GM12865 (cell line): ENCODE measurements at regions not wholly inside any gene's neighbourhood (a gene's known extent, or its start where the extent isn't known, plus 50 kb on each side); places are given as distances from the start of the nearest gene placed in this dataset.

Experiments used
- DNase-seq: peaks from one replicate; pipeline ENCODE4 v3.0.0; 2010; ENCODE audit warnings: low read depth
- H3K4me3 ChIP-seq: 2 replicates; pipeline ENCODE4 v1.5.1; 2011; ENCODE audit warnings: mild to moderate bottlenecking, low read depth, low read length, control low read depth
- TF ChIP-seq, protein P1 (sequence below): IDR thresholded peaks from 2 replicates; pipeline ENCODE4 v1.5.1; 2011; ENCODE audit warnings: low read length, control low read depth, low read depth, inconsistent platforms; ENCODE audit not compliant: insufficient read depth; ENCODE audit errors: missing control alignments

DNA sequence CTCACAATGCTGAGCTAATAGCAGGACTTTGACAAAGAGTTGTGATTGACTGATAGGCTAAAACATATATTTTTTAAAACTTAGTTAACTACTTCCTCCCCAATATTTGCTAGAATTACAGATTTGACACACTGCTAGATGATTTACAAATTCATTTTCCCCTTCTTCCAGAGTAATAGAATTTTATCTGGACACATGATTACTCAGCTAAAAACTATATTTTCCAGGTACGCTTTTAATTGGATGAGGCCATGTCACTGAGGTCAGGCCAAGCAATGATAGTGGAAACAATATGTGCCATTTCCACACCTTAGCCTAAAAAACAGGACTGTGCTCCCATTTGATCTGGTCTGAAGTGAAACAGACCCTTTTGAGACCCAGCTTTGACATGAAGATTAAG lies 193.3 kb upstream of the PGRMC2 start:
- TF ChIP-seq, protein P1, sequence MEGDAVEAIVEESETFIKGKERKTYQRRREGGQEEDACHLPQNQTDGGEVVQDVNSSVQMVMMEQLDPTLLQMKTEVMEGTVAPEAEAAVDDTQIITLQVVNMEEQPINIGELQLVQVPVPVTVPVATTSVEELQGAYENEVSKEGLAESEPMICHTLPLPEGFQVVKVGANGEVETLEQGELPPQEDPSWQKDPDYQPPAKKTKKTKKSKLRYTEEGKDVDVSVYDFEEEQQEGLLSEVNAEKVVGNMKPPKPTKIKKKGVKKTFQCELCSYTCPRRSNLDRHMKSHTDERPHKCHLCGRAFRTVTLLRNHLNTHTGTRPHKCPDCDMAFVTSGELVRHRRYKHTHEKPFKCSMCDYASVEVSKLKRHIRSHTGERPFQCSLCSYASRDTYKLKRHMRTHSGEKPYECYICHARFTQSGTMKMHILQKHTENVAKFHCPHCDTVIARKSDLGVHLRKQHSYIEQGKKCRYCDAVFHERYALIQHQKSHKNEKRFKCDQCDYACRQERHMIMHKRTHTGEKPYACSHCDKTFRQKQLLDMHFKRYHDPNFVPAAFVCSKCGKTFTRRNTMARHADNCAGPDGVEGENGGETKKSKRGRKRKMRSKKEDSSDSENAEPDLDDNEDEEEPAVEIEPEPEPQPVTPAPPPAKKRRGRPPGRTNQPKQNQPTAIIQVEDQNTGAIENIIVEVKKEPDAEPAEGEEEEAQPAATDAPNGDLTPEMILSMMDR, result no peak
- DNase-seq, result no peak
- no peak overlapping the region for H3K4me3 ChIP-seq

DNA sequence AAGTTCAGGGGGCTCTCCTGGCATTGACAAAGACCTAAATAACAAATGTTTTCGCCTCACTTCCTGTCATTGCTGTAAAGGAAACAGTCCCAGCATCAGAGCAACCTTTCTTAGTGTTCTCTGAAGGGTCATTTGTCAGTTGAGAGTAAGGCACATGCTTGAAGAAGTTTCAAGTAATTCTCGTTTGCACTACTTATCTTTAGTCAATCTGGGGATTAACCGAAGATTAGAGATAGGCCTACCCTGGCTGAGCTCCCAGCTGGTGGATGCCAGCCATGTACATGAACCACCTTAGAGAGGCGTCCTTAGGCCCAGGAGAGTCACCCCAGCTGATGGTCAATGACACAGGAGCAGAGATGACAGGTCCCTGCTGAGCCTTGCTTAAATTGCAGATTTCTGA lies 189.9 kb upstream of the PGRMC2 start:
- no peak overlapping the region for H3K4me3 ChIP-seq
- TF ChIP-seq, protein P1, result no peak
- no peak for DNase-seq

DNA sequence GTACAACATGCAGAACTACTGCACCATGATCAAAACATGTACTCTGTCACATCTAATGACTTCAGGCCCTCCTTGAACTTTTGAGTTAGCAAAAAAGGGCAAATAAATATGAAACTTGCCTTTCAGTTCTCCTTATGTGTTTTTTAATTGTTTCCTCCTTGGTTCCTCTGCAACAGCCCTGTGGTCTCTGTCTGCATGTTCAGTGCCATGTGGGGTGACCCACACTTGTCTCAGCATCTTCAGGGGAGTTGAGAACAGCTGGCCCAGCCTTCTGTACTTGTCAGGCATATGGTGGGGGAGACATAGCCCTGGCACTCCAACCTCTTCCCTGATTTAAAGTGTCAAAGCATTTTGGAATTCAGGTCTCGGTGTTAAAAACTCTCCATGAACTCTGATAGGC lies 188.0 kb upstream of the PGRMC2 start:
- TF ChIP-seq, protein P1, result no peak
- no peak overlapping the region for H3K4me3 ChIP-seq
- no peak for DNase-seq

DNA sequence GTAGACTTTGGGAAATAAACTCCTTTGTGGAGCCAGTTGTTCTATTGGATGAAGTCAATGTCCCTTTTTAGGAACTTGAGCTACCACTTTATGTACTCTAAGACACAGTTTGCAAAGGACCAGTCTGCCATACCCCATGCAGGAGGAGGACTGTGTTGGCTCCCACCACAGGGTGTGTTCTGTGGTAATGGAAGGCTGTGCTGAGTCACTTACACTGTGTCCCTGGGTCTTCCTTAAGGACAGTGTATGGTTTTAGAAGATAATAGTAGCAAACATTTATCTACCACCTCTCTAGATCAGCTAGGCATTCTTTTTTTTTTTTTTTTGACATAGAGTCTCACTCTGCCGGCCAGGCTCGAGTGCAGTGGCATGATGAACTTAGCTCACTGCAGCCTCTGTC lies 184.0 kb upstream of the PGRMC2 start:
- no peak for DNase-seq
- H3K4me3 ChIP-seq, result no peak overlapping the region
- TF ChIP-seq, protein P1, result no peak

DNA sequence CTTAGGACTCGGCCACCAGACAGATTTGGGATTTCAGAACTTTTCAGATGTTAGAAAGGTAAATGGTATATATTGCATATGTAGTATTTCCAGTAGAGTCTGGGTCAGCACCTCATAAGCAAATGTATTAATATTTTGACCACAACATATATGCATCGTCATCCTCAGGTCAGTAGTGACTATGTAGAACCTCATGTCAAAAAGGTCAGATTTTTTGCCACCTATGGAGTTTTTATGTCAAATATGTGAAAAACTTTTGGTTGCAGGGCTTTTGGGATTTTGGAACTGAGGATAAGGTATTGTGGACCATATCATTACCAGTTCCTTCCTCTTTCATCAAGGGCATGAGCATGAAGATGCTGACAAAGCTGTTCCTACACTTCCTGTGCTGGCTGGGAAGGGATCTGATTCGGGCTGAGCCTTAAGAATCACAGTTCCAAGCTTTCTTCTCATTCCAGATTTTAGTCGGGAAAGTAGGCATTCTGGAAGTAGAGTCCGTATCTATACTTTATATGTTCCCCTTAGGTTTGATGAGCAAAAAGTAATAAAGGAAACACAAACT lies 183.0 kb upstream of the PGRMC2 start:
- TF ChIP-seq, protein P1, result no peak
- H3K4me3 ChIP-seq, result no peak overlapping the region
- DNase-seq, result no peak

DNA sequence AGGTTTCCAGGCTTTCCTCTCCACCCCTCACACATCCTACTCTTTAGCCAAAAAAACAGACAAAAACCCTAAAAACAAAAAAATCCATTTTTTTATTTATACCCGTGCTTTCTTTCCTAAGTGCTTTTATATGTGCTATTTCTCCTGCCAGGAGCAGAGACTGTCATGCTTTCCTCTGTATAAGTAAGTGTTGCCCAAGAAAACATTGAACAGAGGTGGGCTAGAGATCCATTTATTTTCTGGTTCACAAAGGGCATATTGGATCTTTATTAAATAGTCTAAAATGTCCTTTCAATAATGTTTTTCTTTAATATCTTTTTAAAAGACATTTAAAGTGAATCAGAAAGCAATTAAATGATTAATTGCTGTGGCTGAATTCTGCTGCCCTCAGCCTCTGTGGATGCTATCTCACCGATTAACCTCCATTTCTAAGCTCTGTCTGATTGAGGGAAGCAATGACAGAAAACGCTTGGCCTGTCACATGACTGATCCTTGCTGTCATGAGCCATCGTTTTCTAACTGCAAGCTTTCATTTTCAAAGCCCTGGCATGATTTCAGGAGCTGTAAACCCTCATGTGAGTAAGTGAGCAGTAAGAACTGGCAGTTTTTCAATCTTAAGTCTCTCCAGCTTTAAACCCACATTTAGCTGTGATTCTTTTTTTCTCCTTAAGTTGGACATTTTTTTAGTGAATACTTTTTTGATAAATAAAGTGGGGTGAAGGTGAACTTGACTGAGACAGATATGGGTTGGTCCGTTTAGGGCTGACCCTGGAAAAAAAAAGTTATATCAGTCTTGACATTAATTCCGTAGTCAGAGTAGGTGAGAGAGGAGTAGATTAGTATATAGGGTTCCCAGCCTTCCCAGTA lies 180.7 kb upstream of the PGRMC2 start:
- TF ChIP-seq, protein P1, result no peak
- H3K4me3 ChIP-seq, result no peak overlapping the region
- no peak for DNase-seq

DNA sequence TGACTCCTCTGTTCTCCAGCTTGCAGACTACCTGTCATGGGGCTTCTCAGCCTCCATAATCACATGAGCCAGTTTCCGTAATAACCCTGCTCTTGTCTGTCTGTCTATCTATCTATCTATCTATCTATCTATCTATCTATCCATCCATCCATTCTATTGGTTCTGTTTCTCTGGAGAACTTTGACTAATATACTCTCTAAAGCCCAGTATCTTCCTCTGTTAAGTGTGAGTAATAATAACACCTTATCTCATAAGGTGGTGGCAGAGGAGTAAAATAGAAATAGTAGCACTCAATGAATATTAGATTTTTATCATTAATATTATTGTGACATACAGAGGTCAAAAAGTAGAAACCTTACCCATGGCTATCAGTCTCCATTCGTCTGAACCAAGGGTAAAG lies 177.9 kb upstream of the PGRMC2 start:
- no peak for DNase-seq
- TF ChIP-seq, protein P1, result no peak
- H3K4me3 ChIP-seq, result no peak overlapping the region
